Fibroblast of skin of right quadriceps (primary cell): ENCODE measurements at regions not wholly inside any gene's neighbourhood (a gene's known extent, or its start where the extent isn't known, plus 50 kb on each side); places are given as distances from the start of the nearest gene placed in this dataset.

ENCODE experiments used
- DNase-seq: peaks from one replicate; pipeline ENCODE4 v3.0.0-alpha.2; 2013

GRCh38 chr12:42785944-42786343 is 196.4 kb upstream of the PRICKLE1 start:
- DNase-seq, result no peak

GRCh38 chr12:42780671-42781070 is 191.1 kb upstream of the PRICKLE1 start:
- DNase-seq, result no peak

DNA sequence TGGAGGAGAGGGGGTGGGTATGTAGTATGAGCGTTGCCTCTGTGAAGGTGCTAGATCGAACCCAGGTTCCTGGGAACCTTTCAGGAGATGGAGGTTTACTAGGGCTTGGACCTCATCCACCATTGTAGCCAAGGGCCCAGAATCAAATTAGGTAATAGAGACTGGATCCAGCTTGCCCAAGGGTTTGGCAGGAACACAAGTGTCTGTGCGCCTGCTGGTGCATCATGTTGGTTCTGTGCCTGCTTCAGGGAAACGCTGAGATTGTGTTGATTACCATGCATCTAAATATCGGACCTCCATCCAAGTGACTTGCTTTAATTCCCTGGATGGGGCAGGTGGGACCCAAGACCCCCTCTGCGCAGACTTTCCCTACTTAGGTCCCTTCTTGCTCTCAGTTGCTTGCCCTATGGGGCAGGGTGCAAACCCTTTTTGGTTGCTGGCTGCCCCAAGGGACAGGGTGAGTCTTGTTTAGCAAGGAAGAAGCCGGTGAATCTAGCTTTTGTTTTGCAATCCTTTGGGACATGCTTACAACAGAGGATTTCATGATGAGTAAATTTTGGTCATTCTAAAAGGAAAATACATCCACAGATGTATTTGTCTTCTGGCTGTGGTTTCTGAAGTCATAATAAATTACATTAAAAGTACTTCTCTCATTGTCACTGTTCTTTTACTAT is 189.8 kb upstream of the PRICKLE1 start:
- DNase-seq, result peak; percentile 24

- no peak for DNase-seq
Measured at GRCh38 chr12:42776396-42776795, 186.8 kb upstream of the PRICKLE1 start.

DNA sequence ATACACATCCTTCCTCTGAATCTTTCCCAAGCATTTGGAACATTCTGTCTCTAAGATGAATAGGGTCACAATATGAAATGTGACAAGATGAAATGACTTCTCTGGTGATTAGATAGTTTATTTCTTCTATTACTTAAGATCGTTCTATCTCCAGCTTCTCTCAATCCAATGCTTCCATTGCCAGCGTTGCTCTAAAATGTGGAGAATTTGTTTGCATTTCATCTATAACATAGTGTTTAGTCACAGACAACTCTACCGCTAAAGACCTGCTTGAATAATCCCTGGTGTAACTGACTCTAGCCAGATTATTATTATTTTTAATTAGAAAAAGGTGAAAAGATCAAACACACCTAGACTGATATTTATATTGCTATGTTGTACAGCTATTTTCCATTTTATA is 184.7 kb upstream of the PRICKLE1 start:
- no peak for DNase-seq

DNA sequence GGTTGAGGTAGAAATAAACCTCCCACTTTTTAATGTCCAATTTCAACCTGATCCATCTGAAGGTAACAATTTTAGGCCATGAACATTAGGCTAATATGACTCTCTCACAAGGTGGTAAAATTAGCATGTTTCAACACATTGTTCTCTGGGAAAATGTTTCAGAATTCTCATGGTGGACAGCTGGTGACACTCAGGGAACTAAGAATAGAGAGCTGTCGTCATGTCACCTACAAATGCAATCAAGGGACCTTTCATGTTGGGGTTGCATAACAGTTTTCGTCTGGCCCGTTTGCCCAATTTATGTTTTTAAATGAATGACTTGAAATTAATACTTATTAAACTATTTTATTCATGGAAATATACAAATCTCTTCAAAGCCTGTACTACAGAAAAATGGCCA is 180.7 kb upstream of the PRICKLE1 start:
- no peak for DNase-seq

- DNase-seq, result no peak
Measured at GRCh38 chr12:42769455-42769854, 179.9 kb upstream of the PRICKLE1 start.

DNA sequence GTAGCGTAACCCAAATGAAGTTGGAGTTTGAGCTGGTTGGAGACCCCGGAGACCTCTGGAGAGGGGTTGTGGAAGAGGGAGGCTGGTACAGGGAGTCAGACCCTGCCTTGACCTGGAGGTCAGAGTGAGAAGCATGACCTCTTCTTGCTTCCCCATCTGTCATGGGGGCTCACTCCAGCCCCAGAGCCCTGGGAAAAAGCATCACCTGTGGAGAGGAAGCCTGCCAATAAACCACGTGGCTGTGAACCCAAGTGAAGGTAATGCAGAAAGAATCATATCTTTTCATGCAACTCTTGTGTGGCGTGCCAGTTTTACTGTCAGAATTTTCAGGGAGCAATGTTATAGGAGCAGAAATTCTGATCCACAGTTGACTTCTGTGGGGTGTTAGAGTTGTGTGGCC is 178.5 kb upstream of the PRICKLE1 start:
- no peak for DNase-seq

DNA sequence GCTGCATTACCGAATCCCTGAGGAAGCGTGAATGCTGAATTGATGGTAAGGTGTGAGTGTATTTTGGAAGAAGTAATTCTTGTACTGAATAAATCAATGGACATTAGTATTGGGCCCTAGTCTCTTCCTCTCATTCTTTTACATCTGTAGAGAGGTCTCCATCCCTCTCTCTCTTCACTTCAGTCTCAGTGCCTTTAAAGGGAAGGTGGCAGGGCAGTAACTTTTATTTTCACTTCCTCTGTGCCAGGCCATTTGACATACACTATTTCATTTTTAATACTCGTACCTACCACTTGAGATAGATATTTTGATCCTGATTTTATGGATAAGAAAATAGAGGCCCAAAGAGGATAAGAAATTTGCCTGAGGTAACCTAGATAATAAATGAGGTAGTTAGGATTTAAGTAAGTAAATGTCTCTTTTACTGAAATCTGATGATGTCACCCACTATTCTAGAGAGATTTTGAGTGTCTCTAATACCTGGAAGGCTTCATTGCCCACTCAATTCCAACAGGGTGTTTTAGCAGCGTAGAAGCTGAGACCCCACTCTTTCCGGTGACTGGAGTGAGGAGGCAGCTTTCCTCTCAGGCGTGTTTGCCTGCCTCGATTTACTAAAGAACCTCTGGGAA is 177.9 kb upstream of the PRICKLE1 start:
- DNase-seq, result no peak

DNA sequence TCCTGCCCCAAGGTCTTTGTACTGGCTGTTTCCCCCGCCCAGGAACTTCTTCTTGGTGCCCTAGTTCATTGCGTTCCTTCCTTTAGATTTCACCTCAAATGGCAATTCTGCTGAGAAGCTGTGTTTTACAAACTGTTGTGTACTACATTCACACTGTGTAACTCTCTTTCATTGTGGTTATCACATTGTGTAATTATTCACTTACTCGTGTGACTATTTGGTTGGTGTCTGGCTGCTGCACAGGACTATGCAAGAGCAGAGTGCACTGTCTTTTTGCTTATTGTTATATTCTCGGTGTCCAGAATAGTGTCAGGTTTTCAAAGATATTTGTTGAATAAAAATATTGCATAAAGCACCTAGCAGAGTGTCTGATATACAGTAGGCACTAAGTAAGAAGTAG is 177.2 kb upstream of the PRICKLE1 start:
- DNase-seq, result no peak

- DNase-seq, result no peak
Measured at GRCh38 chr12:42766026-42766425, 176.5 kb upstream of the PRICKLE1 start.

DNA sequence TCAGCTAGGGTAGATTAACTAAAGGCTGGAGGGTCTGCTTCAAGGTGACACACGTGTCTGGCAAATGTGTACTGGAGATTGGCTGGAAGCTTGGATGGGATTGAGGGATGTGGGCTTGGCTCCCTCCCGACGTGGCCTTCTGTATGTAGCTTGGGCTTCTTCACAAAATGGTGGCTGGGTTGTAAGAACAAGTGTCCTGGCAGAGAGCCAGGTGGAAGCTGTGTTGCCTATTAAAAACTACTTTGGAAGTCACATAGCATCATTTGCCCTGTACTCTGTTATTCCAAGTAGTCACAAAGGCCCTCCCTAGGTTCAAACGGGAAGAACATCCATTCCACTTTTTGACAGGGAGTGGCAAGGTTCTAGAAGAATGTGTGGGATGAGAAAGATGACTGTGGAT is 174.1 kb upstream of the PRICKLE1 start:
- DNase-seq, result no peak

- DNase-seq, result no peak
Measured at GRCh38 chr12:42762395-42762925, 172.9 kb upstream of the PRICKLE1 start.

DNA sequence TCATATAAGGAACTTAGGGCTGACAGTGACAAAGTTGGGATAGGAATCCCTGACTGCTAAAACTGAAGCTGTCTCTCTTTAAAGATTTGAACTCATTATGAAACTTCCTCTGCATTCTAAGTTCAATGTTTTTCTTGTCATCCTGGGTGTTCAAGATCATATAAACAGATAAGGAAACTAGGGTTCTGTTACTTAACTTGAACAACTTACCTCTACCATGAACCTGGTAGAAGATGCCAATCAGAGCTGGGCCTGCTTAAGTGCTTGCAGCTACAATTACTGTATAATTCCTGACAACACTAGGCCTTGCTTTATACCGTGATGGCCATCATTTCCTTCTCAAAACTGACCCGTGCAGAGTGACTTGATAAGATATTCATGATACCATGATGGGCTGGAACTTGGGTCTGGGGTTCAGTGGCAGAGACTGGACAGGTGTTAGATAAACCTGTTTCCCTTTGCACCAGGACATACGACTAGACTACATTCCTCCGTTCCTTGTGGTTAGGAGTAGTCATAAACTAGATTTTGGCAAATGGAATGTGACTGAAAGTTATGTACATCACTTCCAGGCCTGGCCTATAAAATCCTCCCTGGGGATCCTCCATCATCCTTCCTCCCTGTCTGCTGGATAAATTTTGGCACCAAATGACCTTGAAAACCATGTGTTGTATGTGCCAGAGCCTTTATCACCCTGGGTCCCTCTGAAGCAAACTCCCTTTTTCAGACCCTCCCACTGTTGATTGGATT is 172.2 kb upstream of the PRICKLE1 start:
- peak; percentile 77 for DNase-seq

DNA sequence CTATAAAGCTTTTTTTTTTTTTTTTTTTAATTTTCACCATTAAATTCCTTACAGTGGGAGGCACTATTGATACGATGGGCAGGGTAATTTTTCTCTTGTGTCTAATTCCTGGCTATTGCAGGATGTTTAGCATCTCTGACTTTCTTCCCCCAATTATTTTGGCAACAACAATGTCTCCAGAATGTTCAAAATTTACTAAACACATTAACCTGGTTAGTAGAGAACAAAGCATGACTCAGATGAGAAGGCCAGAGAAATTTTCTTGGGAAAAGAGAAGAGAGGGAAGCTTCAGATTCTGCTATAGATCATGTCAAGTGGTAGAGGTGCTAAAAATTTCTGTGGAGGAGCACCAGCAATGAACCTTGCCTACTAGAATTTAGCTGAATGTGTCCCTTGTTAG is 171.5 kb upstream of the PRICKLE1 start:
- no peak for DNase-seq

DNA sequence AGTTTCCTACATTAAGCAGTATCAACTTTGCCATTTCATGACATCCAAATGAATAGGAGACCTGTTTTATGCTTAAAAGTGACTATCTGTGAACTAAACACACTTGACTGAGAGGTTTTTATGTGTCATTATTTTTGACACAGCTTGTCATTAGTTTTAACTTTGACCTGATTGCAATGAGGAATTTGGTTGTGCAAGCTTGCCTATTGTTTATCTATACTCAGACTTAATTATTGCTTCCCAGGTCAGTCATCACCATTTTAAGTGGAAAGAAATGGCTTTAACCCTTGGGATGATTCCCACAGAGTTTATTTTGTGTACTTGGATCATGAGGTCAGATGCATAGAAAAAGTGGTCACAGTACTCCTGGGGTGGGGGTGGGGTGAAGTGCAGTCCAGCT is 171.0 kb upstream of the PRICKLE1 start:
- DNase-seq, result no peak

DNA sequence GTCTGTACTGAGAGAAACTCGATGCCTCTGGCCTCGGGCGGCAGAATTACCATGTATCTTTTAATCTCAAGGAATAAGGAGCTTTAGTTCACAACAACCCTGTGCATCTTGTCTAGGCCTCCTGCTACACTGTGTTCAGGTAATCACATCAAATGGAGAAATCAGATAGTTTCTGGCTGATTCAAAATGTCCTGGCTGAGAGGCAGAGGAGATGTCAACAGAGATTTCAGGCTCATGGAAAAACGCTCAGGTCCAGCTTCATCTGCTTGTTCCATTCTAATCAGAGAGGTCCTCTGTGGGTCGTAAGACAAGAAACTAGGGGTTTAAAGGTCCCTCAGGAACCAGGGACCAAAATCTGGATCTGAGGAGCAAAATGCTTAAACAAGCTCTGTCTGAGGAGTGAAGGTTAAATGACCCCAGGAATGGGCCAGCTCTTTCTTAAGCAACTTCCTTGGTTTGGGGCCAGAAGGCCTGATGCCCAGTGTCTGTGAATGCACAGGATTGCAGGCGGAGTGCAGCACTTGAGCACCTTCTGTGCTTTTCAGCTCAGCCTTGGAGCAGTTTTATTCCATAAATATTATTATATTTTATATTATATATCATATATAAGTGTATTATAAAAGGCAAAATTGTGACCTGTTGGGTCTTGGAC is 170.2 kb upstream of the PRICKLE1 start:
- peak; percentile 62 for DNase-seq

- DNase-seq, result no peak
Measured at GRCh38 chr12:42758806-42759205, 169.3 kb upstream of the PRICKLE1 start.

GRCh38 chr12:42757624-42758119 is 168.1 kb upstream of the PRICKLE1 start:
- DNase-seq, result no peak

GRCh38 chr12:42756841-42757623 is 167.5 kb upstream of the PRICKLE1 start:
- DNase-seq, result peak; percentile 94

GRCh38 chr12:42750356-42750755 is 160.8 kb upstream of the PRICKLE1 start:
- no peak for DNase-seq

- no peak for DNase-seq
Measured at GRCh38 chr12:42749239-42749638, 159.7 kb upstream of the PRICKLE1 start.
